ENCODE measurements at regions not wholly inside any gene's neighbourhood (a gene's known extent, or its start where the extent isn't known, plus 50 kb on each side); places are given as distances from the start of the nearest gene placed in this dataset.

DNA sequence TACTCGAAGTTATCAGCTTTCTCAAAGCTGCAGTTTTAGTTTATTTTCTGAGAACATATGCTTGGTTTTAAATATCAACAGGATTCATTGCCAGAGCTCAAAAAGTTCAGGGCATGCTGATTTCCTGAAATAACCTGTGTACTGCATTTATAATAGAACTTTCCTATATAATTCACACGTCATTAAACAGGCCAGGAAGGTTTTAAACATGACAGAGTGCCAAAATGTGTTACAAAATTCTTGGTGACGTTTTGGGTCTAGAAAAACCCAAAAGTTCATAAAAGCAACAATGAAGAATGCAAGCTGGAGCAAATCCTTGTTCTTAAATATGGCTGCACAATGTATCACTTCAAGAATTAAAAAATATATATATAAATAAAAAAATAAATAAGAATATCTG is 1139.1 kb downstream of the CDH11 start:
- ATAC-seq (no peak), DNase-seq (no peak)
- Mint-ChIP-seq H3K36me3 (no peaks in the 10 kb centered on the region), H3K27ac (no peak overlapping the region), H3K9me3 (ENCODE audit: low read depth) (peaks cover 18% of the 10 kb centered on the region), H3K4me3 (no peak overlapping the region), H3K27me3 (no peaks in the 10 kb centered on the region), H3K4me1 (no peaks in the 10 kb centered on the region)
- CTCF ChIA-PET: interaction anchor here (1.3 kb wide), 1 partner anchor 9 kb away, joined by 3 read pairs; no protein-coding TSS in a partner anchor

DNA sequence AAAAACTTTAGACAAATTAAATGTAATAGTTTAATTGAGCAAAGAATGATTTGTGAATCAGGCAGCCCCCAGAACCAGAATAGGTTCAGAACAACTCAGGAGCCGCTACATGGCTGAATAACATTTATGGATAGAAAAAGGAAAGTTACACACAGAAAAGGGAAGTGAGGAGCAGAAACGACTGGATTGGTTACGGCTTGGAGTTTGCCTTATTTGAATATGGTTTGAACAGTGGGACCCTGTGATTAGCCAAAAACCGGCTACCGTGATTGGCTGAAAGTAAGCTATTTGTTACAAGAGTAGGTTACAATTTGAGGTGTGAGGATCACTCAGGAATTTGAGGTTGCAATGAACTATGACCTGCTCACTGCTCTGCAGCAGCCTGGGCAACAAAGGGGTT is 1139.8 kb downstream of the CDH11 start:
- Mint-ChIP-seq H3K27me3 (no peaks in the 10 kb centered on the region), H3K4me1 (no peaks in the 10 kb centered on the region), H3K4me3 (no peak overlapping the region), H3K9me3 (ENCODE audit: low read depth) (peaks cover 14% of the 10 kb centered on the region), H3K36me3 (no peaks in the 10 kb centered on the region), H3K27ac (no peak overlapping the region)
- no peak for DNase-seq
- ATAC-seq: no peak
- CTCF ChIA-PET: no interaction called here

DNA sequence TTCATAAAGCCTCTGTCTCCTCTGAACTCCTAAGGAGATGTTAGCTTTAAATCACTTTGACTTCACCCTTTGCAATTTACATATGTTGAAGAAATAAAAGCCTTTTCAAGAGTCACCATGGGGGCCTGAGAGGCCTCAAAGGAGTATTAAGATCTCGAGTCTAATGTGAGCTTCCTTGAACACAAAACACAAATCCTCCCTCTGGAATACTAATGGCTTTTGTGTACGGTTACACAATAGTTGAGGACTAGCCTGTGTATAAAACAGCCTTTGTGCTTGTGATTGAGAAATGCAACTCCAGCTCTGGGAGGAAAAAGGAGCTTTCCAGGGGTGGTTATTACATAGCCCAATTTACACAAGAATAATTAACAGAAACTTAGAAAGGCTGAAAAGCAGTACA is 1140.2 kb downstream of the CDH11 start:
- CTCF ChIA-PET: no interaction called here
- Mint-ChIP-seq H3K27ac (no peak overlapping the region), H3K27me3 (no peaks in the 10 kb centered on the region), H3K4me3 (no peak overlapping the region), H3K9me3 (ENCODE audit: low read depth) (peaks cover 11% of the 10 kb centered on the region), H3K4me1 (no peaks in the 10 kb centered on the region), H3K36me3 (no peaks in the 10 kb centered on the region)
- ATAC-seq (no peak), DNase-seq (no peak)

DNA sequence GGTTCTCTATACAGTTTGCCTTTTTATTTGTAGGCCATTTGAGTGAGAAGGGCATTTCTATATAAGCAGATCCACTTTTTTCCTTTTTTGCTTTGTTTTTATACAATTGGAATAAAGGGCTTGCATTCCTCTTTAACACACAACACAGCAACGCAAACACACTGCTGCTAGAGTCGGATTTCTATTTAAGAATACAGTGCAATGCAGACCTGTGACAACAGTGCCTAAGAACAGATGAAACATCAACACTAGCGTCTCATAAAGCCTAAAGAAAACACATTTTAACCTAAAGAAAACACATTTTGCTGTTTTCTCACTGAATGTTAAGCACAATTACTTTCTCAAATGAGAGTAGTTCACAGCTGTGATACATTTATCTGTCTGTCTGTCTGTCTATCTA is 1141.1 kb downstream of the CDH11 start:
- Mint-ChIP-seq H3K36me3 (no peaks in the 10 kb centered on the region), H3K4me3 (no peak overlapping the region), H3K4me1 (no peaks in the 10 kb centered on the region), H3K9me3 (ENCODE audit: low read depth) (peaks cover 18% of the 10 kb centered on the region), H3K27me3 (no peaks in the 10 kb centered on the region), H3K27ac (no peak overlapping the region)
- ATAC-seq (no peak), DNase-seq (no peak)
- CTCF ChIA-PET: no interaction called here

GRCh38 chr16:63978240-63978639 is 1143.6 kb downstream of the CDH11 start:
- no peaks in the 10 kb centered on the region for H3K27me3 Mint-ChIP-seq
- H3K27ac Mint-ChIP-seq: no peak overlapping the region
- peaks cover 28% of the 10 kb centered on the region for H3K9me3 Mint-ChIP-seq (ENCODE audit: low read depth)
- ATAC-seq: no peak
- CTCF ChIA-PET: no interaction called here
- H3K4me1 Mint-ChIP-seq: no peaks in the 10 kb centered on the region
- no peaks in the 10 kb centered on the region for H3K36me3 Mint-ChIP-seq
- H3K4me3 Mint-ChIP-seq: no peak overlapping the region
- DNase-seq: no peak

DNA sequence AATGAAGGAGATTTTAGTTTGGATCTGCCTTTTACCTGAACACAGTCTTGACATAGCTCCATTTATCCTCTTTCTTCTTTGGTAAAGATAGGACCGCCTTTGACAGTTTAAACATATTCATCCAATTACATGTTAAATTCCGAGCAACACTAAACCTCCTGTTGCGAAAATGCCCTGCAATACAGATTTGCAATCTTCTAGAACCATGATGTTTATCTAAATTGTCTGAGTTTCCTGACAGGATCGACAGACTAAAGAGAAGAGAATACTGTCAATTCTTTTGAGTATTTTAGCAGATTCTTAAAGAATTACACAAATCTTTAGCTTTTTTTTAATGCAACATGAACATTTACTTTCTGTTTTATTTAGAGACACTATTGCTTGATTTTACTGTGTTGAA is 1145.5 kb downstream of the CDH11 start:
- Mint-ChIP-seq H3K4me1 (no peaks in the 10 kb centered on the region), H3K4me3 (no peak overlapping the region), H3K9me3 (ENCODE audit: low read depth) (peaks cover 30% of the 10 kb centered on the region), H3K36me3 (no peaks in the 10 kb centered on the region), H3K27me3 (no peaks in the 10 kb centered on the region), H3K27ac (no peak overlapping the region)
- ATAC-seq: no peak
- CTCF ChIA-PET: no interaction called here
- no peak for DNase-seq

GRCh38 chr16:63975669-63976068 is 1146.2 kb downstream of the CDH11 start:
- ATAC-seq: no peak
- Mint-ChIP-seq H3K4me3 (no peak overlapping the region), H3K4me1 (no peaks in the 10 kb centered on the region), H3K27ac (no peak overlapping the region), H3K9me3 (ENCODE audit: low read depth) (peaks cover 25% of the 10 kb centered on the region), H3K27me3 (no peaks in the 10 kb centered on the region), H3K36me3 (no peaks in the 10 kb centered on the region)
- DNase-seq: no peak
- CTCF ChIA-PET: no interaction called here

- Mint-ChIP-seq H3K27ac (no peak overlapping the region), H3K4me1 (no peaks in the 10 kb centered on the region), H3K36me3 (no peaks in the 10 kb centered on the region), H3K27me3 (no peaks in the 10 kb centered on the region), H3K4me3 (no peak overlapping the region), H3K9me3 (ENCODE audit: low read depth) (peaks cover 12% of the 10 kb centered on the region)
- DNase-seq: no peak
- ATAC-seq: no peak
- CTCF ChIA-PET: no interaction called here
Observed at GRCh38 chr16:63967966-63968365, 1153.9 kb downstream of the CDH11 start.

GRCh38 chr16:63960321-63960720 is 1161.5 kb downstream of the CDH11 start:
- no peak for ATAC-seq
- Mint-ChIP-seq H3K9me3 (ENCODE audit: low read depth) (peaks cover 22% of the 10 kb centered on the region), H3K27me3 (no peaks in the 10 kb centered on the region), H3K4me3 (no peak overlapping the region), H3K4me1 (no peaks in the 10 kb centered on the region), H3K36me3 (no peaks in the 10 kb centered on the region), H3K27ac (no peak overlapping the region)
- no peak for DNase-seq
- CTCF ChIA-PET: no interaction called here

DNA sequence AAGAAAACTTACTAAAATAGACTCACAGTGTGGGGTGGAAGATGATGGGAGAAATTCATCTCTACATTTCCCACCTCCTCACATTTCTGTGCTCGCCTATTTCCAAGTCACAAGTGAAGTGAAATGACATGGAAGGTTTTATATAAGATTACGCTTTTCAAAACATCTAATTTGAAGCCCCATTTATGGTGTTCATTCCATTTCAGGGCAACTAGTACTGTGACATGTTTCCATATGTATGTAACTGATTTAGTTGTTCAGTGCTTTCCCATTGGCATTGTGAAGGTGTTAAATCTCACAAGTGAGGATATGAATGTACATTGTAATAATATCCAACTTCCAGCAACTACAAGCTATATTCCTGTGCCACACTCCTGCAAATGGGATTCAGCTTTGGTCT is 1174.8 kb downstream of the CDH11 start:
- Mint-ChIP-seq H3K36me3 (no peaks in the 10 kb centered on the region), H3K4me1 (no peaks in the 10 kb centered on the region), H3K9me3 (ENCODE audit: low read depth) (peaks cover 3% of the 10 kb centered on the region), H3K27me3 (no peaks in the 10 kb centered on the region), H3K4me3 (no peak overlapping the region), H3K27ac (no peak overlapping the region)
- ATAC-seq (no peak), DNase-seq (no peak)
- CTCF ChIA-PET: no interaction called here

DNA sequence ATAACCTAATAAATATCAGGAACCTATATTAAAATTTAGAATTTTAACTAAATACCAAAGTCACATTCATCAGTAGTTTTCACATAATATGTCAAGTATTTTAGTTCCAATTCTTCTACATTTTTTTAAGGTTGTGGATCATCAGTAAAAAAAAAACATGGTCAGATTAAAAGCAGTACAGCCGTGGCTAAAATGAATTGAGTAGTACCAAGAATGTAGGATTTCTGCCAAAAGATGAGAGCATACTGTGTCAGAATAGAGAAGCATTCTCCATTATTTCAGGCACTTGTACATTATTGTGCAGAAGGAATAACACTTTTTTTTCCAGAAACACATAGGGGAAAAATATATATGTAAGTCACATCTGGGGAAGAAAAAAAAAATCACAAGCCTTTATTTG is 1176.1 kb downstream of the CDH11 start:
- H3K27me3 Mint-ChIP-seq: no peaks in the 10 kb centered on the region
- H3K27ac Mint-ChIP-seq: no peak overlapping the region
- H3K9me3 Mint-ChIP-seq (ENCODE audit: low read depth): peaks cover 3% of the 10 kb centered on the region
- ATAC-seq: no peak
- CTCF ChIA-PET: no interaction called here
- H3K4me1 Mint-ChIP-seq: no peaks in the 10 kb centered on the region
- H3K4me3 Mint-ChIP-seq: no peak overlapping the region
- DNase-seq: no peak
- H3K36me3 Mint-ChIP-seq: no peaks in the 10 kb centered on the region

DNA sequence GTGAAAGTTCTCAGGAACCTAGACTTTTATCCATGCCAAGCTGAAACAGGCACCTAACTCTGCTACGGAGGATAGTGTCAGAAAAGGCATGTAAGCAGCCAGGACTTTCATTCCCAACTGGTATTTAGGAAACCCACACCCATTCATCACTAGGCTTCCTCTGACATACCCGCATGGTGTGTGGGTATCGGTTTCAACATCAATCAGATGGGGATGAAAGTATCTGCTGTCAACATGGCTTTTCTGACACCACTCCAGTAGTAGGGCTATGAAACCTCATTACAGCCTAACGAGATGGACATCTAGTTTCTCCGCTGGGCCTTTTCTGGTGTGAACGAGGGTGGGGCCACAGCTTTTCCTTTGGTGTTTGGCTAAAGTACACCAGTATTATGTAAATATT is 1178.3 kb downstream of the CDH11 start:
- Mint-ChIP-seq H3K27ac (no peak overlapping the region), H3K4me1 (no peaks in the 10 kb centered on the region), H3K9me3 (ENCODE audit: low read depth) (peaks cover 5% of the 10 kb centered on the region), H3K4me3 (no peak overlapping the region), H3K36me3 (no peaks in the 10 kb centered on the region), H3K27me3 (no peaks in the 10 kb centered on the region)
- CTCF ChIA-PET: no interaction called here
- DNase-seq (no peak), ATAC-seq (no peak)

DNA sequence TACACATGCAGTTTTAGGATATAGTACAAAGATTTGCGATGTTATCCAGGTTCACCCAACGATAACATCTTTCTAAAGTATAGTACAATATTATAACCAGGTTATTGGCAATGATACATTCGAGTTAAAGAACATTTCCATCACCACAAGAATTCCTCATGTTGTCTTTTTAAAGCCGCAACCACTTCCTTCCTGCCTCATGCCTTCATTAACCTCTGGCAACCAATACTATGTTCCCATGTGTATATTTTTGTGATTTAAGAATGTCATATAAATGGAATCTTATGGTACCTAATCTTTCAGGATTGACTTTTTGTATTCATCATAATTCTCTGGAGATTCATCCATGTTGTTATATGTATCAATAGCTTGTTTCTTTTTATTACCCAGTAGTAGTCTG is 1183.2 kb downstream of the CDH11 start:
- no peak overlapping the region for H3K27ac Mint-ChIP-seq
- no peak for DNase-seq
- peaks cover 13% of the 10 kb centered on the region for H3K9me3 Mint-ChIP-seq (ENCODE audit: low read depth)
- H3K4me3 Mint-ChIP-seq: no peak overlapping the region
- no peak for ATAC-seq
- CTCF ChIA-PET: no interaction called here
- H3K36me3 Mint-ChIP-seq: no peaks in the 10 kb centered on the region
- no peaks in the 10 kb centered on the region for H3K27me3 Mint-ChIP-seq
- no peaks in the 10 kb centered on the region for H3K4me1 Mint-ChIP-seq

DNA sequence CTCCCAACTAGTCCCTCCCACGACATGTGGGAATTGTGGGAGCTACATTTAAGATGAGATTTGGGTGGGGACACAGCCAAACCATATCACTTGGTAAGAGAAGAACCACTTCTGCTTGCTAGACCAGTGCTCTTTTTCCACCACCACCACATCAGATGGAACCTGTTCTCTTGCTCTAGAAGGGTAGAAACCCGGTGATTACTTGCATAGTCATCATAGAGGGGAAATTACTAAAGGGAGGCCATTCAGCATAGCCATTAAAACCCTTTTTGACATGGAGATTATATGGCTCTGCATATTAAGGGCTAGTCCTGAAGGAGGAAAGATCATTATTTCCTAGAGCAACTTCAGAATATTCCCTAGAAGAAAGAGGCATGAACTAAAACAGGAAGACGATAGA is 1188.0 kb downstream of the CDH11 start:
- no peak overlapping the region for H3K27ac Mint-ChIP-seq

GRCh38 chr16:63928421-63928820 is 1193.4 kb downstream of the CDH11 start:
- H3K4me1 Mint-ChIP-seq: no peaks in the 10 kb centered on the region
- H3K27ac Mint-ChIP-seq: no peak overlapping the region
- ATAC-seq: no peak
- peaks cover 17% of the 10 kb centered on the region for H3K9me3 Mint-ChIP-seq (ENCODE audit: low read depth)
- CTCF ChIA-PET: no interaction called here
- no peak overlapping the region for H3K4me3 Mint-ChIP-seq
- H3K27me3 Mint-ChIP-seq: no peaks in the 10 kb centered on the region
- H3K36me3 Mint-ChIP-seq: no peaks in the 10 kb centered on the region
- no peak for DNase-seq

More for the DNA sequence above, 1188.0 kb downstream of the CDH11 start:
- ATAC-seq (no peak), DNase-seq (no peak)
- no peak overlapping the region for H3K4me3 Mint-ChIP-seq
- H3K36me3 Mint-ChIP-seq: no peaks in the 10 kb centered on the region
- no peaks in the 10 kb centered on the region for H3K27me3 Mint-ChIP-seq
- peaks cover 17% of the 10 kb centered on the region for H3K9me3 Mint-ChIP-seq (ENCODE audit: low read depth)
- CTCF ChIA-PET: no interaction called here
- no peaks in the 10 kb centered on the region for H3K4me1 Mint-ChIP-seq
